SU-DHL-6 (cell line): ENCODE measurements at regions not wholly inside any gene's neighbourhood (a gene's known extent, or its start where the extent isn't known, plus 50 kb on each side); places are given as distances from the start of the nearest gene placed in this dataset.

Source experiments
- EZH2phosphoT487 ChIP-seq: fragments of 200-600 bp; sonication (generic), shearing (Covaris generic); conservative IDR thresholded peaks from 2 replicates; pipeline ENCODE4 v1.6.1; 2018; ENCODE audit warnings: mild to moderate bottlenecking, antibody characterized with exemption, low read length, moderate library complexity, mixed read lengths
- TF ChIP-seq, protein P1 (sequence below): fragments of 200-600 bp; sonication (generic); IDR thresholded peaks from one replicate; pipeline ENCODE4 v1.5.1; 2017; ENCODE audit warnings: antibody characterized with exemption, mild to moderate bottlenecking, low read length, moderate library complexity; ENCODE audit not compliant: insufficient read depth, poor library complexity, severe bottlenecking

DNA sequence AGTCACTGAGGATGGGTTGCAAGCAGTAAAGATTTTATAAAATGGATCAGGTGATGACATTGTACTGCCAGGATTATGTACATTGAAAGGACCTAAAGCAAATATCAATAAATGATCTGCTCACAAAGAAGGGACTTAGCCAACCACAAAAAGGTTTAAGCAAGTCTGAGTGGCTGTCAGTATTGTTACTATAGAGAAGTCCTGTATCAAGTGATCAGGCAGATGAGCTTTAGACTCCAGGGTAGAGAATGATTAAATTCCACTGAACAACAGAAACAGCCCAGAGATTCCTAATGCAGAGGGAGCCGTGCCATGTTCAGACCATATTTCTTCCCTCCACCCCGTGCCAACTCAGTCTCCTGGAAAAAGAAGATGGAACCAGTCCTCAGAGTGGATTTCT lies 138.9 kb downstream of the SETD4 start:
- TF ChIP-seq, protein P1, sequence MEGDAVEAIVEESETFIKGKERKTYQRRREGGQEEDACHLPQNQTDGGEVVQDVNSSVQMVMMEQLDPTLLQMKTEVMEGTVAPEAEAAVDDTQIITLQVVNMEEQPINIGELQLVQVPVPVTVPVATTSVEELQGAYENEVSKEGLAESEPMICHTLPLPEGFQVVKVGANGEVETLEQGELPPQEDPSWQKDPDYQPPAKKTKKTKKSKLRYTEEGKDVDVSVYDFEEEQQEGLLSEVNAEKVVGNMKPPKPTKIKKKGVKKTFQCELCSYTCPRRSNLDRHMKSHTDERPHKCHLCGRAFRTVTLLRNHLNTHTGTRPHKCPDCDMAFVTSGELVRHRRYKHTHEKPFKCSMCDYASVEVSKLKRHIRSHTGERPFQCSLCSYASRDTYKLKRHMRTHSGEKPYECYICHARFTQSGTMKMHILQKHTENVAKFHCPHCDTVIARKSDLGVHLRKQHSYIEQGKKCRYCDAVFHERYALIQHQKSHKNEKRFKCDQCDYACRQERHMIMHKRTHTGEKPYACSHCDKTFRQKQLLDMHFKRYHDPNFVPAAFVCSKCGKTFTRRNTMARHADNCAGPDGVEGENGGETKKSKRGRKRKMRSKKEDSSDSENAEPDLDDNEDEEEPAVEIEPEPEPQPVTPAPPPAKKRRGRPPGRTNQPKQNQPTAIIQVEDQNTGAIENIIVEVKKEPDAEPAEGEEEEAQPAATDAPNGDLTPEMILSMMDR, result no peak
- no peak for TF ChIP-seq EZH2phosphoT487
